ENCODE measurements at regions not wholly inside any gene's neighbourhood (a gene's known extent, or its start where the extent isn't known, plus 50 kb on each side); places are given as distances from the start of the nearest gene placed in this dataset.

GRCh38 chr10:55410415-55410885, 609.4 kb upstream of the PCDH15 start:
- no peak for FAIRE-seq
- DNase-seq (ENCODE audit: insufficient read length, low spot score), result no peak
- no peak for TF ChIP-seq POLR2A (IDR thresholded peaks at IDR 0.05; ENCODE audit: low read depth, low read length)

- no peak for TF ChIP-seq POLR2A (IDR thresholded peaks at IDR 0.05; ENCODE audit: low read depth, low read length)
- FAIRE-seq, result no peak
- no peak for DNase-seq (ENCODE audit: insufficient read length, low spot score)
These were observed 603.1 kb upstream of the PCDH15 start for GRCh38 chr10:55404094-55404493.

GRCh38 chr10:55400075-55400849, 599.2 kb upstream of the PCDH15 start:
- no peak for TF ChIP-seq POLR2A (IDR thresholded peaks at IDR 0.05; ENCODE audit: low read depth, low read length)
- DNase-seq (ENCODE audit: insufficient read length, low spot score), result no peak
- FAIRE-seq, result peak; percentile 91

GRCh38 chr10:55398497-55398882, 597.5 kb upstream of the PCDH15 start:
- DNase-seq (ENCODE audit: insufficient read length, low spot score) (no peak), FAIRE-seq (no peak)
- no peak for TF ChIP-seq POLR2A (IDR thresholded peaks at IDR 0.05; ENCODE audit: low read depth, low read length)

GRCh38 chr10:55397777-55398496, 596.9 kb upstream of the PCDH15 start:
- DNase-seq (ENCODE audit: insufficient read length, low spot score) (no peak), FAIRE-seq (no peak)
- TF ChIP-seq POLR2A (IDR thresholded peaks at IDR 0.05; ENCODE audit: low read depth, low read length), result no peak

GRCh38 chr10:55378196-55378595, 577.2 kb upstream of the PCDH15 start:
- FAIRE-seq, result no peak
- no peak for TF ChIP-seq POLR2A (IDR thresholded peaks at IDR 0.05; ENCODE audit: low read depth, low read length)

GRCh38 chr10:55374917-55375316, 573.9 kb upstream of the PCDH15 start:
- TF ChIP-seq POLR2A (IDR thresholded peaks at IDR 0.05; ENCODE audit: low read depth, low read length), result no peak
- DNase-seq (ENCODE audit: insufficient read length, low spot score) (no peak), FAIRE-seq (no peak)

More at GRCh38 chr10:55378196-55378595, 577.2 kb upstream of the PCDH15 start:
- no peak for DNase-seq (ENCODE audit: insufficient read length, low spot score)

DNA sequence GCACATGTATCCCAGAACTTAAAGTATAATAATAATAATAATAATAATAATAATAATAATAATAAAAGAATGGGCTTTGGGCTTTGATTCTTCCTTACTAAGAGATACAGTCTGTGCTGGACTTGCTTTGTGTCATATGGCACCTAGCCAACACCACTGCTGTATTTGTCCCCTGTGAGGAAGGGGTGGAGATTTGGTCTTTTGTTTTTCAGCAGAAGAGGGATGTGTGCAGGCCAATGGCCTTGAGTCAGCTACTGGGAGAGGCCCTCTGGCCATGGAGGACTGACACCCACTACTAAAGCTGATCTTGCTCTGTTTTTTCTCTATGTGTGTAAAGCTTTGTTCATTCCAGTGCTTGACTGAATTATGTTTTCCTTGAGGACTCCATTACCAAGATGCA, 573.0 kb upstream of the PCDH15 start:
- DNase-seq (ENCODE audit: insufficient read length, low spot score) (no peak), FAIRE-seq (no peak)

GRCh38 chr10:55369670-55370420, 568.8 kb upstream of the PCDH15 start:
- peak; percentile 88 for FAIRE-seq
- no peak for DNase-seq (ENCODE audit: insufficient read length, low spot score)
- no peak for TF ChIP-seq POLR2A (IDR thresholded peaks at IDR 0.05; ENCODE audit: low read depth, low read length)

More for the DNA sequence above, 573.0 kb upstream of the PCDH15 start:
- TF ChIP-seq POLR2A (IDR thresholded peaks at IDR 0.05; ENCODE audit: low read depth, low read length), result no peak

DNA sequence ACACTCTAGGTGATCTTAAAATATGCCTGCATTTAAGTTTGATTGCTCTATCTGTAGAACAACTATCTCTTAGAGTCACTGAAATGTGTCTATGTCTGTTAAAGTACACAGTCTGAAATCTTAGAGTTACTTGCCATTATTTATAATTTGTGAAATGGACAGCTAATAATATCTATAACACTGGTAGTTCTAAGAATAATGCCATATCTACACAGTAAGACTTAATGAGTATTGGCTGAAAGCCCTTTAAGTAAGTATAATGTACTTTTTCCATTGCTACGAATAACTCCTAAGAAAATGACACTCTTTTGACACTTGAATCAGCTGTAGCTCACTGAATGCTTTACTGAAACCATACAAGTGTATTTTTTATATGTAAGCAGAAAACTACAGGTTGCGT, 567.4 kb upstream of the PCDH15 start:
- no peak for TF ChIP-seq POLR2A (IDR thresholded peaks at IDR 0.05; ENCODE audit: low read depth, low read length)
- peak; percentile 27 for FAIRE-seq
- no peak for DNase-seq (ENCODE audit: insufficient read length, low spot score)

- no peak for FAIRE-seq
- TF ChIP-seq POLR2A (IDR thresholded peaks at IDR 0.05; ENCODE audit: low read depth, low read length), result no peak
- DNase-seq (ENCODE audit: insufficient read length, low spot score), result no peak
These were observed 566.5 kb upstream of the PCDH15 start for GRCh38 chr10:55367555-55367954.

- FAIRE-seq (no peak), DNase-seq (ENCODE audit: insufficient read length, low spot score) (no peak)
- TF ChIP-seq POLR2A (IDR thresholded peaks at IDR 0.05; ENCODE audit: low read depth, low read length), result no peak
These were observed 557.5 kb upstream of the PCDH15 start for GRCh38 chr10:55358539-55358938.

DNA sequence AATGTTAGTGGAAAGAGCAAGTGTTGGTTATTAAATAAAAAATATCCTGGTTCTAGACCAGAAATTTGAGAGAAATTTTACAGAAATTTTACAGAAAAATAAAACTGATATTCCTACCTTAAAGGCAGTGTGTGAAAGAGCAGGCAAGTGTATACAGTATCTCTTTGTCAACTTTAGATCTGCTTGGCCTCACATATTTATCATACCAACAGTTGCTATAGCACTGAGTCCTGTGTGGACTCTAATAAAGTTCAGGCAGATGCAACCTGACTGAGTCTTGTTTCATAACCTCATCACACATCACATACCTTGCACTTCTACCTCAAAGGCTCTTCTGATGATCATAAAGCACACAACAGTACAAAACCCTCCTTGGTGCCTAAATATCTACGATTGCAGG, 552.4 kb upstream of the PCDH15 start:
- no peak for FAIRE-seq
- no peak for DNase-seq (ENCODE audit: insufficient read length, low spot score)
- no peak for TF ChIP-seq POLR2A (IDR thresholded peaks at IDR 0.05; ENCODE audit: low read depth, low read length)

- FAIRE-seq (no peak), DNase-seq (ENCODE audit: insufficient read length, low spot score) (no peak)
- no peak for TF ChIP-seq POLR2A (IDR thresholded peaks at IDR 0.05; ENCODE audit: low read depth, low read length)
These were observed 550.4 kb upstream of the PCDH15 start for GRCh38 chr10:55351431-55351830.

All from H54 (cell line).